H9 (cell line): ENCODE measurements at regions not wholly inside any gene's neighbourhood (a gene's known extent, or its start where the extent isn't known, plus 50 kb on each side); places are given as distances from the start of the nearest gene placed in this dataset.
"Not testable (repeated sequence)": the region's sequence is repeated elsewhere in the genome, so short reads cannot be mapped to it uniquely, and the experiment has no call there.

ENCODE experiments used
- DNase-seq: peaks from one replicate; pipeline ENCODE4 v3.0.0-alpha.2; 2017
- H2AFZ ChIP-seq: one replicate; pipeline ENCODE4 v1.6.1; 2013; ENCODE audit warnings: mild to moderate bottlenecking, low read length, control low read depth, moderate library complexity
- H2AK5ac ChIP-seq: 2 replicates; pipeline ENCODE4 v1.6.1; 2013; ENCODE audit warnings: low read length, control low read depth, mixed read lengths; ENCODE audit not compliant: insufficient read length
- H2BK120ac ChIP-seq: one replicate; pipeline ENCODE4 v1.6.1; 2013; ENCODE audit warnings: low read depth, mild to moderate bottlenecking, low read length, control low read depth, inconsistent platforms; ENCODE audit not compliant: poor library complexity, severe bottlenecking
- H2BK12ac ChIP-seq: 2 replicates; pipeline ENCODE4 v1.6.1; 2013; ENCODE audit warnings: low read length, control low read depth, mixed read lengths, low read depth; ENCODE audit not compliant: insufficient read length
- H2BK15ac ChIP-seq: 2 replicates; pipeline ENCODE4 v1.6.1; 2013; ENCODE audit warnings: low read depth, low read length, control low read depth
- H2BK20ac ChIP-seq: one replicate; pipeline ENCODE4 v1.6.1; 2013; ENCODE audit warnings: low read depth, mild to moderate bottlenecking, low read length, control low read depth, inconsistent platforms; ENCODE audit not compliant: poor library complexity, severe bottlenecking
- H2BK5ac ChIP-seq: 2 replicates; pipeline ENCODE4 v1.6.1; 2013; ENCODE audit warnings: low read length, control low read depth, mixed read lengths; ENCODE audit not compliant: insufficient read length
- H3K14ac ChIP-seq: 2 replicates; pipeline ENCODE4 v1.6.1; 2013; ENCODE audit warnings: low read length, control low read depth; ENCODE audit not compliant: insufficient read depth
- H3K18ac ChIP-seq: 2 replicates; pipeline ENCODE4 v1.6.1; 2013; ENCODE audit warnings: low read depth, mild to moderate bottlenecking, mixed read lengths, low read length, control low read depth; ENCODE audit not compliant: insufficient read length
- H3K23ac ChIP-seq: 2 replicates; pipeline ENCODE4 v1.6.1; 2013; ENCODE audit warnings: low read length, control low read depth, mixed read lengths, low read depth; ENCODE audit not compliant: insufficient read length
- H3K23me2 ChIP-seq: 2 replicates; pipeline ENCODE4 v1.6.1; 2013; ENCODE audit warnings: low read depth, mild to moderate bottlenecking, mixed read lengths, low read length, control low read depth; ENCODE audit not compliant: insufficient read length, poor library complexity, severe bottlenecking
- H3K27ac ChIP-seq: 2 replicates; pipeline ENCODE4 v1.5.1; 2013; ENCODE audit warnings: low read length, control low read depth, mixed read lengths, low read depth; ENCODE audit not compliant: insufficient read length
- H3K27me3 ChIP-seq: 2 replicates; pipeline ENCODE4 v1.6.1; 2013; ENCODE audit warnings: low read length, control low read depth, inconsistent platforms; ENCODE audit not compliant: insufficient read depth
- H3K4ac ChIP-seq: 2 replicates; pipeline ENCODE4 v1.6.1; 2013; ENCODE audit warnings: low read depth, mild to moderate bottlenecking, control low read depth, inconsistent platforms, low read length, moderate library complexity
- H3K4me1 ChIP-seq: 2 replicates; pipeline ENCODE4 v1.6.1; 2013; ENCODE audit warnings: low read length, control low read depth, inconsistent platforms; ENCODE audit not compliant: insufficient read depth
- H3K4me2 ChIP-seq: 2 replicates; pipeline ENCODE4 v1.6.1; 2013; ENCODE audit warnings: low read length, control low read depth, mixed read lengths; ENCODE audit not compliant: insufficient read length, insufficient read depth
- H3K56ac ChIP-seq: 2 replicates; pipeline ENCODE4 v1.6.1; 2013; ENCODE audit warnings: low read depth, mild to moderate bottlenecking, mixed read lengths, low read length, control low read depth; ENCODE audit not compliant: insufficient read length
- H3K79me1 ChIP-seq: 2 replicates; pipeline ENCODE4 v1.6.1; 2013; ENCODE audit warnings: low read depth, mild to moderate bottlenecking, moderate library complexity, low read length, control low read depth, inconsistent platforms; ENCODE audit not compliant: insufficient read depth, poor library complexity, severe bottlenecking
- H3K79me2 ChIP-seq: 2 replicates; pipeline ENCODE4 v1.6.1; 2013; ENCODE audit warnings: low read length, control low read depth, inconsistent platforms; ENCODE audit not compliant: insufficient read depth
- H3K9ac ChIP-seq: 2 replicates; pipeline ENCODE4 v1.6.1; 2013; ENCODE audit warnings: low read length, control low read depth, mixed read lengths; ENCODE audit not compliant: insufficient read length; ENCODE audit errors: extremely low read depth
- H3K9me3 ChIP-seq: one replicate; pipeline ENCODE4 v1.6.1; 2013; ENCODE audit warnings: low read depth, low read length, inconsistent platforms; ENCODE audit not compliant: control insufficient read depth
- H3T11ph ChIP-seq: one replicate; pipeline ENCODE4 v1.6.1; 2013; ENCODE audit warnings: mild to moderate bottlenecking, low read length, control low read depth, inconsistent platforms
- H4K20me1 ChIP-seq: one replicate; pipeline ENCODE4 v1.6.1; 2013; ENCODE audit not compliant: control insufficient read depth, insufficient read length, insufficient read depth
- H4K5ac ChIP-seq: 2 replicates; pipeline ENCODE4 v1.6.1; 2013; ENCODE audit warnings: low read depth, mild to moderate bottlenecking, mixed read lengths, low read length, control low read depth; ENCODE audit not compliant: insufficient read length
- H4K8ac ChIP-seq: replicated peaks from 2 replicates; pipeline ENCODE4 v1.6.1; 2013; ENCODE audit warnings: low read length, control low read depth, mixed read lengths, low read depth; ENCODE audit not compliant: insufficient read length
- H4K91ac ChIP-seq: 2 replicates; pipeline ENCODE4 v1.6.1; 2013; ENCODE audit warnings: low read depth, mild to moderate bottlenecking, moderate library complexity, mixed read lengths, low read length, control low read depth; ENCODE audit not compliant: insufficient read length
- H3K27ac Mint-ChIP-seq, 3 experiments: 2 replicates in 2 of 3; 3 replicates in 1 of 3; pipeline ENCODE4 v1.8.0; 2020 to 2021; ENCODE audit warnings: mixed read lengths in 3 of 3, mild to moderate bottlenecking in 1 of 3, moderate library complexity in 1 of 3
- H3K27me3 Mint-ChIP-seq: 2 replicates; pipeline ENCODE4 v1.8.0; 2021; ENCODE audit warnings: low read depth, mild to moderate bottlenecking, moderate library complexity, mixed read lengths
- H3K36me3 Mint-ChIP-seq, 3 experiments: 2 replicates in 2 of 3; 3 replicates in 1 of 3; pipeline ENCODE4 v1.8.0; 2020 to 2021; ENCODE audit warnings: low read depth in 3 of 3, mixed read lengths in 3 of 3; ENCODE audit not compliant: insufficient read depth in 1 of 3
- H3K4me1 Mint-ChIP-seq, 2 experiments: 2 replicates each; pipeline ENCODE4 v1.8.0; 2020; ENCODE audit warnings: mixed read lengths in 2 of 2
- H3K4me3 Mint-ChIP-seq, 2 experiments: 2 replicates in 1 of 2; 3 replicates in 1 of 2; pipeline ENCODE4 v1.8.0; 2020 to 2021; ENCODE audit warnings: mild to moderate bottlenecking in 2 of 2, mixed read lengths in 2 of 2, moderate library complexity in 1 of 2
- H3K9me3 Mint-ChIP-seq, 2 experiments: 2 replicates in 1 of 2; 3 replicates in 1 of 2; pipeline ENCODE4 v1.8.0; 2020; ENCODE audit warnings: mild to moderate bottlenecking in 2 of 2, mixed read lengths in 2 of 2, moderate library complexity in 1 of 2
- CTCF ChIP-seq: fragments of 200-600 bp; sonication (generic); conservative IDR thresholded peaks from 3 replicates; pipeline ENCODE4 v1.8.0; 2021; ENCODE audit warnings: antibody characterized with exemption, mild to moderate bottlenecking
- WGBS: extraction: QIAGEN DNeasy Blood & Tissue Kit; methylation state at CpG from one replicate; pipeline ENCODE4 v1.1.7; 2013; ENCODE audit warnings: missing lambda C conversion rate, low lambda C conversion rate, mixed read lengths; ENCODE audit not compliant: insufficient read length; ENCODE audit errors: extremely low coverage; 5-methylcytosine and 5-hydroxymethylcytosine counted together

- WGBS = no CpG with 5 or more reads among the region's 6 CpGs
- no peaks in the 10 kb centered on the region; a peak in 1 of 7 replicates for H3K36me3 Mint-ChIP-seq
- Histone ChIP-seq H2BK120ac (no peak overlapping the region), H3K79me1 (no peaks in the 10 kb centered on the region), H3K9ac (no peak overlapping the region), H3K4me1 (no peaks in the 10 kb centered on the region), H2AK5ac (no peak overlapping the region), H4K20me1 (no peaks in the 10 kb centered on the region), H3K27me3 (no peaks in the 10 kb centered on the region), H2AFZ (no peak overlapping the region), H3K4ac (no peak overlapping the region), H4K91ac (no peak overlapping the region), H2BK15ac (no peak overlapping the region), H3K79me2 (no peaks in the 10 kb centered on the region), H2BK5ac (no peak overlapping the region), H3K4me2 (no peak overlapping the region), H3K27ac (no peak overlapping the region), H4K5ac (no peak overlapping the region), H2BK20ac (no peak overlapping the region), H2BK12ac (no peak overlapping the region), H3K23me2 (no peaks in the 10 kb centered on the region), H4K8ac (no peak overlapping the region), H3T11ph (no peak overlapping the region), H3K23ac (no peak overlapping the region), H3K14ac (no peak overlapping the region), H3K18ac (no peak overlapping the region), H3K56ac (no peak overlapping the region), H3K9me3 (no peaks in the 10 kb centered on the region)
- no peaks in the 10 kb centered on the region for H3K27me3 Mint-ChIP-seq
- peaks cover 3 to 5% of the 10 kb centered on the region in 2 experiments; a peak in 2 of 5 replicates for H3K9me3 Mint-ChIP-seq
- no peak for DNase-seq
- no peak overlapping the region for H3K4me3 Mint-ChIP-seq
- H3K4me1 Mint-ChIP-seq = no peaks in the 10 kb centered on the region
- no peak for TF ChIP-seq CTCF
- H3K27ac Mint-ChIP-seq = no peak overlapping the region
These were observed 247.9 kb upstream of the SOX9 start for GRCh38 chr17:71872843-71873485.

- H2BK15ac ChIP-seq, H2AK5ac ChIP-seq, H2BK5ac ChIP-seq, H4K91ac ChIP-seq, H3K9me3 Mint-ChIP-seq, H3K9me3 ChIP-seq, H3K79me2 ChIP-seq, H3T11ph ChIP-seq, H2BK20ac ChIP-seq, H3K4me3 Mint-ChIP-seq, H2AFZ ChIP-seq, H2BK120ac ChIP-seq, H2BK12ac ChIP-seq, H3K27ac ChIP-seq, H4K20me1 ChIP-seq, H3K4ac ChIP-seq, H3K9ac ChIP-seq, H3K27ac Mint-ChIP-seq, DNase-seq, H3K27me3 ChIP-seq, H3K79me1 ChIP-seq, H3K4me2 ChIP-seq, H3K36me3 Mint-ChIP-seq, H4K8ac ChIP-seq, H3K23ac ChIP-seq, H3K23me2 ChIP-seq, H3K56ac ChIP-seq, H3K4me1 Mint-ChIP-seq, H3K27me3 Mint-ChIP-seq, H3K14ac ChIP-seq, H3K18ac ChIP-seq, H3K4me1 ChIP-seq, H4K5ac ChIP-seq: not testable (repeated sequence)
- no CpG with 5 or more reads among the region's 2 CpGs for WGBS
These were observed 246.0 kb upstream of the SOX9 start for GRCh38 chr17:71874773-71875172.
